Hippocampal formation (tissue), 2 donors: ENCODE measurements at regions not wholly inside any gene's neighbourhood (a gene's known extent, or its start where the extent isn't known, plus 50 kb on each side); places are given as distances from the start of the nearest gene placed in this dataset.
"Not testable (repeated sequence)": the region's sequence is repeated elsewhere in the genome, so short reads cannot be mapped to it uniquely, and the experiment has no call there.

ENCODE experiments used
- DNase-seq, 2 donors: peaks; one replicate each; lab custom pipeline; 2025; lab: John Stamatoyannopoulos, UW

- no peak for DNase-seq
Measured at GRCh38 chr2:7428454-7429204, 511.4 kb downstream of the RNF144A start.

DNA sequence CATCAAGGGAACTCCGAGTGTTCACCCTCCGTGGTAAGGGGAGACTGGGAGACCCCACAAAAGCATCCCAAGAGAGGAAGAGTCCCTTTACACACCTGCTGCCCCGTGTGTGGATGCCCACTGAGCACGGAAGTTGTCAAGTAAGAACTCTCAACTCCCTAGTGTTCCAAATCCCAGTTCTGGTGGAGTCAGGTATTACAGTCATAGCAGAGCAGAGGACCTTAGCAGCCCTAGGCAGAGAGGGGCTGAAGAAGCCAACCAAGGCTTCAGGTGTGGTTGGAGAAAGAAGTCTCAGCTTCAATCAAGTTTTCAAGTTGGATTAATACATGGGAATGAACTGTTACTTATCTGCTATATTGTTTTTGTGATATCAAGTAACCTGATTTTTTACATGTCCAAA, 512.5 kb downstream of the RNF144A start:
- no peak for DNase-seq

- no peak for DNase-seq
Measured at GRCh38 chr2:7430421-7430868, 513.2 kb downstream of the RNF144A start.

- DNase-seq = no peak
Measured at GRCh38 chr2:7430869-7431641, 513.8 kb downstream of the RNF144A start.

DNA sequence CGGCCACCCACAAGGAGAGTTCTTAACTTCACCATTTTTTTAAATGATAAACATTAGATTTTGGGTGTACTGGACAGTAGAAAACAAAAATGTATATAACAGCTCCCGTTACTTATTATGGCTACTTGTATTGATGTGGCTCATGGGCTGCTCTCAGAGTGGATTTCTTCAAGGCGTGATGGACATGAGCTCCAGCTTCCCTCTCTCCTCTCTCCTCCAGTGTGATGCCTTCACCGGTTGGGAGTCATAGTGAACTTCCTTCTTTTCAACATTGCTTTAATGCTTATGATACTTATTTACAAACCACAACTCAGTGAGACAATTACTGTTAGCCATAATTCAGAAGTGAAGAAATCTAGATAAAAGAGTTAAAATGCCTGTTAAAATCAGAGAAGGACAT, 515.2 kb downstream of the RNF144A start:
- no peak for DNase-seq

GRCh38 chr2:7436096-7436906, 519.1 kb downstream of the RNF144A start:
- no peak for DNase-seq

DNA sequence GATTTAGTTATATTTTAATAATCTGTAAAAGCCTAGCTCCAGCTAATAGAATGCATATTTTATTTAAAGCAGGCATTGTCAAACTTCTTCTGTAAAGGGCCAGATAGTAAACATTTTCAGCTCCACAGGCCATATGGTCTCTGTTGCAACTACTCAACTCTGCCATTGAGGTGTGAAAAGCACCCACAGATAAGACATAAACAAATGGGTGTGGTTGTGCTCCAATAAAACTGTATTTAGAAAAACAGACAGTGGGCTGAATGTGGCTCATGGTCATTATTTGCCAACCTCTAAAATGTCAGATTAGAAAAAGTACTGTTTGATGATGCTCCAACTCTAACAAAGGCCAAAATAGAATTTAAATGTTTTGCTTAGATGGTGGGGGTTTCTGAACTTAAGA, 519.9 kb downstream of the RNF144A start:
- DNase-seq = no peak

GRCh38 chr2:7437716-7438632, 520.8 kb downstream of the RNF144A start:
- no peak for DNase-seq

GRCh38 chr2:7438855-7439254, 521.6 kb downstream of the RNF144A start:
- DNase-seq = no peak

- no peak for DNase-seq
Measured at GRCh38 chr2:7440977-7441376, 523.8 kb downstream of the RNF144A start.

DNA sequence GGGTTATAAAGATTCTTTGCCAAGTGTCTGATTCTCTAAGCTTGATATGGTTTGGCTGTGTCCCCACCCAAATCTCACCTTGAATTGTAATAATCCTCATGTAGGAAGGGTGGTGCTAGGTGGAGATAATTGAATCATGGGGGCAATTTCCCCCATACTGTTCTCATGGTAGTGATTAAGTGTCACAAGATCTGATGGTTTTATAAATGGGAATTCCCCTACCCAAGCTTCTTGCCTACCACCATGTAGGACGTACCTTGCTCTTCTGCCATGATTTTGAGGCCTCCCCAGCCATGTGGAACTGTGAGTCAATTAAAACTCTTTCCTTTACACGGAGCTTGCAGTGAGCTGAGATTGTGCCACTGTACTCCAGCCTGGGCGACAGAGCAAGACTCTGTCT, 524.6 kb downstream of the RNF144A start:
- not testable (repeated sequence) for DNase-seq

GRCh38 chr2:7444626-7445025, 527.4 kb downstream of the RNF144A start:
- DNase-seq = no peak

DNA sequence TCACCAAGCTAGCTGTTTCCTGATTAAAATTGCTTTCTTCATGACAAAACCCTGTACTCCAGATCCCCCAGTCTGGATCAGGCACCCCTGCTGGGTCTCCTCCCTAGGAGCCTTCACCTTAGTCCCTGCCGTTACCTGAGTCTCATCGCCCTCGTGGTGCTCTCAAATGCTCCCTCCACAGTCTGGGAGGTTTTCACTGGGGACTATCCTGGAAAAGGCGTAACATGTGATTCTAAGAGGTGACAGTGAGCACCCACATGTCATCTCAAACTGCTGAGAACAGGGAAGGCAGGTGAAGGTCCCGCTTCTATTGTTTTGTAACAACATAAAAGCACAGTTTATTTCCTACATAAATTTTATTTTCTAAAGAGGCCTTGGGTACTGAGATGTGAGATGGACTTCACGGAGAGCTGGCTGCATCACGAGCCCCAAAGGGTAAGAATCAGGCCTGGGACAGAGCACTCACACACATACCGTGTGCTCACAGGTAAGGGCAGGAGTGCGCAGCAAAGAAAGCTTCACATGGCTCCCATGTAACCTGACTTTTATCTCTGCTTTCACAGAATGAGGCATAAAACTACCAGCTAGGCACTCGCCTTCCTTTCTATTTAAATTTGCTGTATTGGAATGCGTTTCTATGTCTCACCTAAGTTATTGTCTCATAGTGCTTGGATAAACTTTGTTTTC, 531.5 kb downstream of the RNF144A start:
- DNase-seq = no peak

- no peak for DNase-seq
Measured at GRCh38 chr2:7449298-7449697, 532.1 kb downstream of the RNF144A start.

DNA sequence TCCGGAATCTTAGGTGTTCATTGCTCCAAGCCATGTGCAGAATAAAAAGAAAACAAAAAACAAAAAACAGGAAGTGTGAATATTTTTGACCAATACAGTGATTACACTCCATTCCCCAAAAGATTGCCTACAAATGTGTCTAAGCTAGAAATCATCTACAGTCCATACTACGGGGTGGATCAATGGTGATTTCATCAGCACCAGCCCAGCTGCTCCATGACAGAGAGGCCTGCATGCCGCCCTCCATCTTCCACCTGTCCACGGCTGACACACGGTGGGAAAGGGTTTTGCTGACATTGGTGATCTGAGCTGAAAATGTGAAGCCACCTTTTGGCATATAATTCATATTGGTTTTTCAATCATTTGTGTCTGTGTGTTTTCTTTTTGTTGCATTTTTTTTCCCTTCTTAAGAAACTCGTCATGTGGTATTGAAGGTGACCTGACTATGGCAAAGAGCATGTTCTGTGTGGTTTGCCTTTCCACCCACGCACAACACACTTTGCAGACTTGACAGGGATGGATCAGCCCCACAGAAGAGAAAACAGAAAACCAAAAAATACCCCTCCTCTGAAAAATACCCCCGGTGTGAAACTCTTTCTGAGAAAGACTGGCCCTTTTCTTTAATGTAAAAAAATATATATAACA, 533.1 kb downstream of the RNF144A start:
- DNase-seq = no peak

GRCh38 chr2:7450833-7451190, 533.6 kb downstream of the RNF144A start:
- no peak for DNase-seq

DNA sequence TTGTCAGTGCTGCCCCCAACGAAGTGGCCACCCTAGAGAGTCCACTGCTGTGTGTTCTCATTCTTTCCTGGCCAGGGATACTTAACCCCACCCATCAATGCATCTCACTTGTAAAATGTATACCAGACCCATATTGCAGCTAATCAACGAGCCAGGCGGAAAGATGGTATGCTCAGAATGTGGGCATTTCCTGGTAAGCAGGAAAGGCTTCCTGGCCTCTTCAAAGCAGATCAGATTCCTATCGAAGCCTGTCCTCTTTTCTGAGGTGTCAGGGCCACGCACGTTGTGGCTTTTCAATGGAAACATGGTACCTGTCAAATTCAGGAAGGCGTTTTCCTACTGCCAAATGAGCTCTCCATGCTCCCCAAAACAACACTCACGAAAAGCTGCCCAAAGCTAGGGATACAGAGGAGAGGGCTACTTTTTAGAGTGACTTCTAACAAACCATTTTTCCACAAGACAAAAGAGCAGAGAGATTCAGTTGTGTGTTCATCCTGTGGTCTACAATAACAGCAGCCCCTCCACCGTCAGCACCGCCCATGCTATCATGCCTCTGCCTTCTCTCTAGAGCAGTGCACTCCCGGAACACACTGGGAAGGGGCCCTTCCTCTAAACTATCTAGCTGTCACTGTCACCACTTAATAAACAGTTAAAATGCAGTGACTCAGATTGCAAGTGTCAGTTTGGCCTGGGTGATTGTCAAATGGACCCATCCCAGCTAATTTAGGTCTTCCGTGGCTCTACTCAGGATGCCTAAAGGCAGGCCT, 535.1 kb downstream of the RNF144A start:
- DNase-seq = no peak

- no peak for DNase-seq
Measured at GRCh38 chr2:7454592-7454991, 537.4 kb downstream of the RNF144A start.

DNA sequence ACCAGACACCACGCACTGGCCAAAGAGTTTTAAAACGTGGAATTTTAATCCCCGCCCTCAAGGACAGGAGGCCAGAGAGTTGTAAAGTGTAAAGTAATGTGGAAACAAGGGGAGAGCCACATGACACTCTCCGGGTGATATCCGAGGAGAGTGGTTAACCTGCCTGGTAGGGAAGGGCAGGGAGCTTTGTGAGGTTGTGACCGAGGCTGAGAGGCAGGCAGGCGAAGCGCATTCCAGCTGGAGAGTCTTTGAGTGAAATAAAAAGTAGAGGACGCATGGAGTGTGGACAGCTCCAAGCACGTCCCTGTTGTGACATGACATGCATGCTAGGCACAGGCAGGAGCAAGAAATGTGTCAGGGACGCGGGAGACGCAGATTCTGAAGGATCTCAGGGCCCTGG, 539.5 kb downstream of the RNF144A start:
- DNase-seq = no peak

DNA sequence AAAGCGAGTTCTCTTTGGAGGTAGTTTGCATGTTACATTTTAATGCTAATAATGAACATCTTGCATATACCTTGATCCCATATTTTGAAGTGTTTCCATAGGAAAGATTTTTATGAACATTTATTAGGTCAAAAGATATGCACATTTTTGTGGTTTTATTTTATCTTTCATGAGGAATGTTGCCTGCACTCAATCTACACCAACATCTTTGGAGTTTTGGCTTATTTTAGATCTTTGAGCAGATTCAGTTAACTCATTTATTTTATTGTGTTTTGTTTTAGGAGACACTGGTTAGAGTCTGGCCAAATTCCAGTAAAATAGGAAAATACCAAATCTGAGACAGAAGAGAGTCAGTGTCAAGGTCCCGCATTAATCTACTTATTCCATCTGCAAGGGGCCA, 540.9 kb downstream of the RNF144A start:
- DNase-seq = no peak
